ENCODE measurements at regions not wholly inside any gene's neighbourhood (a gene's known extent, or its start where the extent isn't known, plus 50 kb on each side); places are given as distances from the start of the nearest gene placed in this dataset.

GRCh38 chr6:54048782-54049181 is 62.5 kb upstream of the MLIP start:
- Histone ChIP-seq H3K4me1 (peaks cover 12% of the 10 kb centered on the region; the same call in 1 of the 2 replicates), H3K27me3 (replicated peaks; ENCODE audit: control insufficient read depth, insufficient read depth, low read length) (no peaks in the 10 kb centered on the region; the same call in 1 of the 2 replicates), H3K9me3 (no peaks in the 10 kb centered on the region), H3K36me3 (ENCODE audit: control insufficient read depth, insufficient read depth, low read length) (no peaks in the 10 kb centered on the region), H3K4me3 (ENCODE audit: low read depth, low read length) (no peak overlapping the region)
- intact Hi-C loops (cut with micrococcal nuclease; ENCODE audit: unreplicated experiment), result no loop called here
- Mint-ChIP-seq H3K4me1 (ENCODE audit: low read depth, unreplicated experiment) (no peaks in the 10 kb centered on the region), H3K9me3 (ENCODE audit: unreplicated experiment) (no peaks in the 10 kb centered on the region), H3K27me3 (ENCODE audit: insufficient read depth, unreplicated experiment) (peaks cover 2% of the 10 kb centered on the region), H3K4me3 (ENCODE audit: unreplicated experiment) (no peak overlapping the region), H3K36me3 (ENCODE audit: insufficient read depth, unreplicated experiment) (no peaks in the 10 kb centered on the region), H3K27ac (ENCODE audit: unreplicated experiment) (no peak overlapping the region)
- CTCF ChIA-PET, result no interaction called here
- BruUV-seq (replicated peaks), result no TSS peak
- no peak for DNase-seq
- TF ChIP-seq CTCF (IDR thresholded peaks at IDR 0.05; ENCODE audit: insufficient read depth in 1 of 2, low read depth in 1 of 2, low read length in 1 of 2, severe bottlenecking in 1 of 2, unreplicated experiment in 1 of 2), result no peak
- POLR2A ChIA-PET, result no interaction called here

GRCh38 chr6:54050750-54051149 is 60.5 kb upstream of the MLIP start:
- Mint-ChIP-seq H3K36me3 (ENCODE audit: insufficient read depth, unreplicated experiment) (no peaks in the 10 kb centered on the region), H3K4me3 (ENCODE audit: unreplicated experiment) (no peak overlapping the region), H3K27me3 (ENCODE audit: insufficient read depth, unreplicated experiment) (peaks cover 2% of the 10 kb centered on the region), H3K27ac (ENCODE audit: unreplicated experiment) (no peak overlapping the region), H3K4me1 (ENCODE audit: low read depth, unreplicated experiment) (peaks cover 6% of the 10 kb centered on the region), H3K9me3 (ENCODE audit: unreplicated experiment) (no peaks in the 10 kb centered on the region)
- no peak for TF ChIP-seq CTCF (IDR thresholded peaks at IDR 0.05; ENCODE audit: insufficient read depth in 1 of 2, low read depth in 1 of 2, low read length in 1 of 2, severe bottlenecking in 1 of 2, unreplicated experiment in 1 of 2)
- Histone ChIP-seq H3K9me3 (no peaks in the 10 kb centered on the region), H3K4me1 (peaks cover 15% of the 10 kb centered on the region; the same call in 1 of the 2 replicates), H3K36me3 (ENCODE audit: control insufficient read depth, insufficient read depth, low read length) (no peaks in the 10 kb centered on the region), H3K4me3 (ENCODE audit: low read depth, low read length) (no peak overlapping the region), H3K27me3 (replicated peaks; ENCODE audit: control insufficient read depth, insufficient read depth, low read length) (no peaks in the 10 kb centered on the region; the same call in 1 of the 2 replicates)
- ChIA-PET POLR2A (no interaction called here), CTCF (no interaction called here)
- intact Hi-C loops (cut with micrococcal nuclease; ENCODE audit: unreplicated experiment), result no loop called here
- no TSS peak for BruUV-seq (replicated peaks)
- no peak for DNase-seq

DNA sequence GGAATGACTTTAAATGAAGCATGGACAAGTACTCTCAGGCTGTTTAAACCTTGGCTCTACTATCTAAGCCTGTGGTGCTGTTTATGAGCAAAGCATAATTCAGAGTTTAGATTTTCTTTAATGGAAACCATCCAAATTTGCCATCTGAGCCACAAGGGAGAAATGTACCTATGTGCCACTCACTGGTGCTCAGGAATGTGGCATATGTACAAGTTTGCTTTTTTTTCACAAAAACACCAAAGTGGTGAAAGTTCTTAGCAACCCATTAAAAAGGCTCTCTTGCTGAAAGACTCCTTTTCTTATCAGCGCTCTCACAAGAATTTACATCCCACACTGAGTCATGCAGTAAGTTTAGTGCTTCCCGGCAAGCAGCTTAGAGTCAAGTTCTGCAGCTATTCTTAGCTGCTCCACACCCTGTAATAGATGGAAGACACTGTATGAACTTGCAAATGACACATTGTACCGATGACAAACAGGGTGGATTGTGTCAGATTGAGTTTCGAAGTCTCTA is 57.3 kb upstream of the MLIP start:
- CTCF ChIA-PET, result no interaction called here
- peaks cover 2% of the 10 kb centered on the region for H3K27me3 Mint-ChIP-seq (ENCODE audit: insufficient read depth, unreplicated experiment)

More for the DNA sequence above, 57.3 kb upstream of the MLIP start:
- H3K9me3 ChIP-seq, result no peaks in the 10 kb centered on the region
- Mint-ChIP-seq H3K4me3 (ENCODE audit: unreplicated experiment) (peak overlapping the region; percentile 11), H3K36me3 (ENCODE audit: insufficient read depth, unreplicated experiment) (no peaks in the 10 kb centered on the region), H3K9me3 (ENCODE audit: unreplicated experiment) (no peaks in the 10 kb centered on the region), H3K4me1 (ENCODE audit: low read depth, unreplicated experiment) (peaks cover 6% of the 10 kb centered on the region), H3K27ac (ENCODE audit: unreplicated experiment) (no peak overlapping the region)
- no peak overlapping the region for H3K4me3 ChIP-seq (ENCODE audit: low read depth, low read length)
- H3K4me1 ChIP-seq, result peaks cover 11% of the 10 kb centered on the region; the same call in 1 of the 2 replicates
- POLR2A ChIA-PET, result no interaction called here
- TF ChIP-seq CTCF (IDR thresholded peaks at IDR 0.05; ENCODE audit: insufficient read depth in 1 of 2, low read depth in 1 of 2, low read length in 1 of 2, severe bottlenecking in 1 of 2, unreplicated experiment in 1 of 2), result no peak
- intact Hi-C loops (cut with micrococcal nuclease; ENCODE audit: unreplicated experiment), result no loop called here
- no peaks in the 10 kb centered on the region for H3K36me3 ChIP-seq (ENCODE audit: control insufficient read depth, insufficient read depth, low read length)
- peak; percentile 30 to 45 for DNase-seq
- no peaks in the 10 kb centered on the region for H3K27me3 ChIP-seq (replicated peaks; ENCODE audit: control insufficient read depth, insufficient read depth, low read length)
- BruUV-seq (replicated peaks), result no TSS peak
